ENCODE measurements at regions not wholly inside any gene's neighbourhood (a gene's known extent, or its start where the extent isn't known, plus 50 kb on each side); places are given as distances from the start of the nearest gene placed in this dataset.

DNA sequence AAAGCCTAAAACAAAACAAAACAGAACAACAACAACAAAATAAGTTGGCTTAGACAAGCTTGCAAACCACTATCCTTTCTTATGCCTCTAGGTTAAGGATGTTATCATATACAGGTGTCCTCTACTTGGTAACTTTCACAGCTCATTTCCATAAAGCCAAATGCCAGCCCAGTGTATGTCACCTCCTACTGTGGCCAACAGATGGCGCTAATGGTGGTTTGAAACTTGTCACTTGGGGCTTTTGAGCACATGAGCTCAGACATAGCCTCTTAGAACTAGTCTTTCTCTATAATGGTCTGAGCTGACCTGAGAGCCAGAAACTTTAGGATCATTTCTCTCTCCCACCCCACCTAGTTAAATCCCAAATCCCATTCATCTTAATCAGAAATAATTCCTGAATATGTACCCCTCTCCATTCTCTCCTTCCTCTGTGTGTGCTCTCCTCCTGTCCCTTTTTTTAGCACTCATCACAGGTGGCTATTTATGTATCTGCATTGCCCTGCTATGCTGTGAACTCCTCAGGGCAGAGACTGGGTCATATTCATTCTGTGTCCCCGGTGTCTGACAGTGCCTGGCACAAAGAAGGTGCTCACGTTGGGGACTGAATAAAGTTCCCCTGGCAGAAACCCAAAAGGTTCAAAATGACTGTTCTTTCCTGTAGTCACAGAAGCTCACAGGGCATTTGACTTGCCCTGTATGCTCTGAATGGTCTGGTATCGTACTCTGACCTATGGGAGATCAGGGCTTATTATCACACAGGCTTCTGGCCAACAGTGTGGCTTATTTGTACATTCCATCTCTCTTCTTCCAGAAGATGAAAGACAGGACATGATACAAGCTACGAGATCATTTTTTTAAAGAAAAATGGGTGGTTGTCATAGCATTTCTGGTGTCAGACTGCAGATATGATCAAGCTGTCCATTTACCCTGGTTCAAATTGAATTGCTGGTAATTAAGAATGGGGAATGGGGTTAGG lies 319.3 kb upstream of the AZI2 start:
- peak; percentile 23 to 83 for DNase-seq (ENCODE audit: low read depth in 1 of 2, low spot score in 1 of 2)
- in situ Hi-C loops (cut with HindIII; ENCODE audit: low pct_unique_long_range_greater_than_20kb, low sequenced_read_pairs): no loop called here
- no peak for TF ChIP-seq JUND (IDR thresholded peaks at IDR 0.05; ENCODE audit: low read depth)

GRCh38 chr3:28669870-28670269 lies 321.2 kb upstream of the AZI2 start:
- in situ Hi-C loops (cut with HindIII; ENCODE audit: low pct_unique_long_range_greater_than_20kb, low sequenced_read_pairs): no loop called here
- TF ChIP-seq JUND (IDR thresholded peaks at IDR 0.05; ENCODE audit: low read depth): no peak
- no peak for DNase-seq (ENCODE audit: low read depth in 1 of 2, low spot score in 1 of 2)

GRCh38 chr3:28672406-28672805 lies 323.8 kb upstream of the AZI2 start:
- in situ Hi-C loops (cut with HindIII; ENCODE audit: low pct_unique_long_range_greater_than_20kb, low sequenced_read_pairs): no loop called here
- no peak for DNase-seq (ENCODE audit: low read depth in 1 of 2, low spot score in 1 of 2)
- no peak for TF ChIP-seq JUND (IDR thresholded peaks at IDR 0.05; ENCODE audit: low read depth)

GRCh38 chr3:28673446-28673845 lies 324.8 kb upstream of the AZI2 start:
- in situ Hi-C loops (cut with HindIII; ENCODE audit: low pct_unique_long_range_greater_than_20kb, low sequenced_read_pairs): no loop called here
- DNase-seq (ENCODE audit: low read depth in 1 of 2, low spot score in 1 of 2): no peak
- no peak for TF ChIP-seq JUND (IDR thresholded peaks at IDR 0.05; ENCODE audit: low read depth)

DNA sequence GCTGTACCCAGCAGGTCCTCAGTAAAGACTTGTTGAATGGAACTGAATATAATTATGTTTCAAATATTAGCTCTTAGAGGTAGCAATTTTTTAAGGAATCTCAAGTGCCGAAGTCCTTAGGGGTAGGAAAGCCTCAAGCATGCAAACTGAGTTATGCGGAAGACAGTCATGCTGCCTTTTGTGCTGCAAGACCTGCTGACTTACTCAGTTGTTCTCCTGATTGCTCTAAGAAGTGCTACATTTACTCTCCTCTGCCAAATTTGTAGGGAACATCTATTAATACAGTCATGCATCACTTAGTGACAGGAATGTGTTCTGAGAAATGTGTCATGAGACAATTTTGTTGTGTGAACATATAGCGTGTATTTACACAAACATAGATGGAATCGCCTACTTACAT lies 325.6 kb upstream of the AZI2 start:
- no peak for TF ChIP-seq JUND (IDR thresholded peaks at IDR 0.05; ENCODE audit: low read depth)
- DNase-seq (ENCODE audit: low read depth in 1 of 2, low spot score in 1 of 2): no peak
- in situ Hi-C loops (cut with HindIII; ENCODE audit: low pct_unique_long_range_greater_than_20kb, low sequenced_read_pairs): no loop called here

DNA sequence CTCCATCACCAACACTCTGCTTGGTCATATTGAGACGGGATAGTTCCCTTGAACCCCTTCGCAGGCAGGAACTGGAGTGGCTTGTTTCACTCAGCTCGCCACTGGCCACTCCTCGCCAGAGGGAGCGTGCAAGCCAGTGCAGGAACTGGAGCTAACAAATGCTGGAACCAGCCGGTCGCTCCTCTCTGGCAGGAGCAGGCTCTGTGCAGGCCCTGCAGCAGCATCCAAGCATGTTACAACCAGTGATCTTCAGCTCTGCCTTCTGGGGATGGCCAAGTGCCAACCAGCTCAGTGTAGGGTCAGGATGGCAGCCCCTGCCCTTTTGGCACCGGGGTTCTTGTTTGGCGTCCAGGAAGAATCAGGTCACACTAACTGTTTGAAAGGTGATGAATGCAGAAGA lies 329.0 kb upstream of the AZI2 start:
- in situ Hi-C loops (cut with HindIII; ENCODE audit: low pct_unique_long_range_greater_than_20kb, low sequenced_read_pairs): no loop called here
- no peak for TF ChIP-seq JUND (IDR thresholded peaks at IDR 0.05; ENCODE audit: low read depth)
- DNase-seq (ENCODE audit: low read depth in 1 of 2, low spot score in 1 of 2): no peak

DNA sequence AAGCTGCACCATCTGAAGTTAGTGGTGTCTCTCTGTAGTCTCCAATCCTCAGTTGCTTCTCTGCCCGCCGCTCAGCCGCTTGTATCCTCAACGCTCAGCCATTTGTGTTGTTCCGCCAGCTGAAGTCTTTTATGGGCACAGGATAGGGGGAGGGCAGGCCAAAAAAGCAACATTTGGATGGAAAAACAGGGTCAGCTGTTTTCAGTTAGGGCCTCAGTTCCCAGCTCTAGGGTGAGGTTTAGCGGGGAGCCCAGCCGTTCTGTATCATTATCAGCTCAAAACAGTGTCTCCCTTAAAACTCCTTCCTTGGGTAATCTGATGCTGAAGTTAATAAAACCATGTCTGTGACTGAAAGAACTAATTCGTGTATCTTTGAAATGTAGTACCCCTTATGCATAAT lies 329.5 kb upstream of the AZI2 start:
- no peak for TF ChIP-seq JUND (IDR thresholded peaks at IDR 0.05; ENCODE audit: low read depth)
- in situ Hi-C loops (cut with HindIII; ENCODE audit: low pct_unique_long_range_greater_than_20kb, low sequenced_read_pairs): no loop called here
- no peak for DNase-seq (ENCODE audit: low read depth in 1 of 2, low spot score in 1 of 2)

GRCh38 chr3:28680050-28680449 lies 331.4 kb upstream of the AZI2 start:
- DNase-seq (ENCODE audit: low read depth in 1 of 2, low spot score in 1 of 2): no peak
- in situ Hi-C loops (cut with HindIII; ENCODE audit: low pct_unique_long_range_greater_than_20kb, low sequenced_read_pairs): no loop called here
- TF ChIP-seq JUND (IDR thresholded peaks at IDR 0.05; ENCODE audit: low read depth): no peak

DNA sequence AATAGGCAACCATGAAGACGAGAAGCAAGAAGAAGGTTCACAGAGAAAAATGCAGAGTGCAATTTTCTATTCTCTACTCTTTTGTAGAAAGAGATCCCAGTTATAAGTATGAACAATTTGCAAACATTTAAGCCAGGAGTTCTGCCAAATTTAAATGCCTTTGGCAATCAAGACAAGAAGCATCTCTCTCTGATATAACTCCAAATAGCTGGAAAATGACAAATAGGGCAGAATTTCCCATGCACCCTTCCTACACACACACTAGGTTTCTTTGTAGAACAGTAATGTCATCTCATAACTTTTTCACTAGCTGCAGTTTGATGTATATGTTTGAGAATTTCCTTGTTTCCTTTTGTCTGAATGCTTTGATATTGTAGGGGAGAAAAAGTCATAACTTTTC lies 333.5 kb upstream of the AZI2 start:
- no peak for TF ChIP-seq JUND (IDR thresholded peaks at IDR 0.05; ENCODE audit: low read depth)
- no peak for DNase-seq (ENCODE audit: low read depth in 1 of 2, low spot score in 1 of 2)
- in situ Hi-C loops (cut with HindIII; ENCODE audit: low pct_unique_long_range_greater_than_20kb, low sequenced_read_pairs): no loop called here

DNA sequence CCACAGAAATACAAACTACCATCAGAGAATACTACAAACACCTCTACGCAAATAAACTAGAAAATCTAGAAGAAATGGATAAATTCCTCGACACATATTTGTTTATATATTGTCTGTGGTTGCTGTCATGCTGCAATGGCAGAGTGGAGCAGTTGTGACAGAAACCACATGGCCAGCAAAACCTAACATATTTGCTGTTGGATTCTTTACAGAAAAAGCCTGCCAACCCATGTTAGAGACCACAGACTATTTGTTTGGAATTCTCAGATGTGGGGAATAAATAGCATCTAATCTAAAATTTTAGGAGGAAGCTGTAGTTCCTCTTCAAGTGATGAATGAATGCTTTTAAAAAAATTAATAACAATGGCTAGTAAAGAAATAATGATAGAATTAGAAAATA lies 341.6 kb upstream of the AZI2 start:
- DNase-seq (ENCODE audit: low read depth in 1 of 2, low spot score in 1 of 2): no peak
- no peak for TF ChIP-seq JUND (IDR thresholded peaks at IDR 0.05; ENCODE audit: low read depth)
- in situ Hi-C loops (cut with HindIII; ENCODE audit: low pct_unique_long_range_greater_than_20kb, low sequenced_read_pairs): no loop called here

DNA sequence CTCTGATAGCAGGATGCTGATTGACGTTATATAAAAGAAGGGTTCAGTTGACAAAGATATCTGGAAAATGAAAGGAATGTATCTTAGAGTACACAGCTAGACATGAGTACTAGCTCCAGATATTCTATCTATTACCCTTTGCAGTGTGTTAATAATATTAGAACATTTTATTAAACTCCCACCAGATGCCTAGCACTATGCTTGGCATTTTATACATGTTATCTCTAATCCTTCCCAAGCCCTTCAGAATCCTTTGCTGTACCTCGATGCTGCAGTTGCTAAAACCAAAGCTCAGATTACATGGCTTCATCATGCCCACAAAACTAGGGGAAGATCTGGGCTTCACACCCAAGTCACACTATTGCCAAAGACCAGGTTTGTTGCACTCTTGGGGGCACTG lies 350.1 kb upstream of the AZI2 start:
- no peak for DNase-seq (ENCODE audit: low read depth in 1 of 2, low spot score in 1 of 2)
- TF ChIP-seq JUND (IDR thresholded peaks at IDR 0.05; ENCODE audit: low read depth): no peak
- in situ Hi-C loops (cut with HindIII; ENCODE audit: low pct_unique_long_range_greater_than_20kb, low sequenced_read_pairs): no loop called here

DNA sequence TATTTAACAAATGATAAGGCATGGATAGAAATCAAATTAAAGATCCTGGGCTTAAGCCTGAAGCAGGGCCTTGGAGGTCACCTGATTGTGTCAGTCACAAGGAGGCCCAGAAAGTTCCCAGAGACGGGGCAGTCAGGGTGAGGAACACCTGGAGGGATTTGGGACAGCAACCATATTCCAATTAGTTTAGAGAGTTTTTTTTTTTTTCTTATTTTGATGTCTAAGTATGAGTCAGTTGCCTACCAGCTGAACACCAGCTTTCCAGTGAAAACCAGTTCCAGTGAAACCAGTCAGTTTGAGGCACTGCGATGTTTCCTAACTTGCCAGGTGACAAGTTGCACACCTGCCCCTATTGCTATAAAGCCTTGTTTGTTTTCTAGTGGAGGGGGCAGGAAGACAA lies 350.7 kb upstream of the AZI2 start:
- DNase-seq (ENCODE audit: low read depth in 1 of 2, low spot score in 1 of 2): no peak
- TF ChIP-seq JUND (IDR thresholded peaks at IDR 0.05; ENCODE audit: low read depth): no peak
- in situ Hi-C loops (cut with HindIII; ENCODE audit: low pct_unique_long_range_greater_than_20kb, low sequenced_read_pairs): no loop called here

DNA sequence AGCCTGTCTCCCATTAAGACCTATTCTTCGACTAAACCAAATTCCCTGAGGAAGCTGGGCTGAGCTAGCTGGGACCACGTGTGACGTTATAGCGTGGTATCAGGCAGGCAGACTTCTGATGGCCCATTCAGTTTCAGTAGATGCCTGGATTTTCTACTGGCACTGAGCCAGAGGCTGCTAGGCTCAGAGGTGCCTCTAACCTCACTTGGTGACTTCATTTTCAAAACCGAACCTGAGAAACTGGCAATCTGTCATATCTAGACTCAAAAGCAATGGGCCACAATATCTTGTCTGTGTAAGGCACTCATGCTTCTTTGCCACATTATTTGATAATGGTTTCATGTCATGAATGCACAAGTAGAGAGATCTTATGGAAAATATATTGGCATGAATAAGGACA lies 352.1 kb upstream of the AZI2 start:
- no peak for TF ChIP-seq JUND (IDR thresholded peaks at IDR 0.05; ENCODE audit: low read depth)
- in situ Hi-C loops (cut with HindIII; ENCODE audit: low pct_unique_long_range_greater_than_20kb, low sequenced_read_pairs): no loop called here
- DNase-seq (ENCODE audit: low read depth in 1 of 2, low spot score in 1 of 2): no peak

GRCh38 chr3:28703843-28704242 lies 355.2 kb upstream of the AZI2 start:
- TF ChIP-seq JUND (IDR thresholded peaks at IDR 0.05; ENCODE audit: low read depth): no peak
- in situ Hi-C loops (cut with HindIII; ENCODE audit: low pct_unique_long_range_greater_than_20kb, low sequenced_read_pairs): no loop called here
- DNase-seq (ENCODE audit: low read depth in 1 of 2, low spot score in 1 of 2): no peak

All from T47D (cell line).